ENCODE measurements at regions not wholly inside any gene's neighbourhood (a gene's known extent, or its start where the extent isn't known, plus 50 kb on each side); places are given as distances from the start of the nearest gene placed in this dataset.

GRCh38 chr10:62917475-62918238, 101.5 kb upstream of the EGR2 start:
- Mint-ChIP-seq H3K27me3 (no peaks in the 10 kb centered on the region), H3K36me3 (no peaks in the 10 kb centered on the region), H3K9me3 (no peaks in the 10 kb centered on the region), H3K4me1 (ENCODE audit: unreplicated experiment) (no peaks in the 10 kb centered on the region), H3K4me3 (no peak overlapping the region), H3K27ac (no peak overlapping the region)
- TF ChIP-seq, protein P1, sequence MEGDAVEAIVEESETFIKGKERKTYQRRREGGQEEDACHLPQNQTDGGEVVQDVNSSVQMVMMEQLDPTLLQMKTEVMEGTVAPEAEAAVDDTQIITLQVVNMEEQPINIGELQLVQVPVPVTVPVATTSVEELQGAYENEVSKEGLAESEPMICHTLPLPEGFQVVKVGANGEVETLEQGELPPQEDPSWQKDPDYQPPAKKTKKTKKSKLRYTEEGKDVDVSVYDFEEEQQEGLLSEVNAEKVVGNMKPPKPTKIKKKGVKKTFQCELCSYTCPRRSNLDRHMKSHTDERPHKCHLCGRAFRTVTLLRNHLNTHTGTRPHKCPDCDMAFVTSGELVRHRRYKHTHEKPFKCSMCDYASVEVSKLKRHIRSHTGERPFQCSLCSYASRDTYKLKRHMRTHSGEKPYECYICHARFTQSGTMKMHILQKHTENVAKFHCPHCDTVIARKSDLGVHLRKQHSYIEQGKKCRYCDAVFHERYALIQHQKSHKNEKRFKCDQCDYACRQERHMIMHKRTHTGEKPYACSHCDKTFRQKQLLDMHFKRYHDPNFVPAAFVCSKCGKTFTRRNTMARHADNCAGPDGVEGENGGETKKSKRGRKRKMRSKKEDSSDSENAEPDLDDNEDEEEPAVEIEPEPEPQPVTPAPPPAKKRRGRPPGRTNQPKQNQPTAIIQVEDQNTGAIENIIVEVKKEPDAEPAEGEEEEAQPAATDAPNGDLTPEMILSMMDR (conservative IDR thresholded peaks at IDR 0.05) = no peak
- no peak for DNase-seq (ENCODE audit: extremely low spot score, unreplicated experiment)

DNA sequence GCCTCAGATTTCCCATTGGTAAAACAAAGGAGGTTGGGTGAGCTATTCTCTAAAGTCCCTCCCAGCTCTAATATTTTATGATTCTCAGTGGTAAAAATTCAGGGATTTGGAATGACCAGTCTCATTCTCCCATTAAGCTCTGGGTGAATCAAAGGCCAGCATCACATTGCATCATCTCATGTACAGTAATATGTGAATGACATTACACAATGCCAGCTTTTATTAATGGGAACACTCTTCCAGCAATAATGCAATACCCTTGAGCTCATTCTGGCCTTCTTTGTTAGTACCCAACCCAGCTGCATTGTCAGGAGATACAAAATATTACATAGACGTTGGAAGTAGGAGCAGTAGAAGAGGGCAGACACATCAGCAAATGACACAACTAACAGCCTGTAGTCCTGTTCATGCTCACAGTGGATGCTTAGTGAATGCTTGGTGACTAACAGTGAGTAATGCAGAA, 100.0 kb upstream of the EGR2 start:
- H3K4me1 Mint-ChIP-seq (ENCODE audit: unreplicated experiment) = peaks cover 4% of the 10 kb centered on the region
- H3K9me3 Mint-ChIP-seq = no peaks in the 10 kb centered on the region
- no peaks in the 10 kb centered on the region for H3K27me3 Mint-ChIP-seq
- no peak for DNase-seq (ENCODE audit: extremely low spot score, unreplicated experiment)
- no peak overlapping the region for H3K4me3 Mint-ChIP-seq
- TF ChIP-seq, protein P1 (conservative IDR thresholded peaks at IDR 0.05) = no peak
- H3K27ac Mint-ChIP-seq = no peak overlapping the region
- H3K36me3 Mint-ChIP-seq = no peaks in the 10 kb centered on the region

- H3K4me3 Mint-ChIP-seq = no peak overlapping the region
- H3K27ac Mint-ChIP-seq = no peak overlapping the region
- DNase-seq (ENCODE audit: extremely low spot score, unreplicated experiment) = no peak
- peaks cover 4% of the 10 kb centered on the region for H3K4me1 Mint-ChIP-seq (ENCODE audit: unreplicated experiment)
- H3K9me3 Mint-ChIP-seq = no peaks in the 10 kb centered on the region
- TF ChIP-seq, protein P1 (conservative IDR thresholded peaks at IDR 0.05) = no peak
- H3K36me3 Mint-ChIP-seq = no peaks in the 10 kb centered on the region
- no peaks in the 10 kb centered on the region for H3K27me3 Mint-ChIP-seq
Observed at GRCh38 chr10:62915158-62915557, 99.0 kb upstream of the EGR2 start.

GRCh38 chr10:62912086-62912485, 95.9 kb upstream of the EGR2 start:
- no peak for DNase-seq (ENCODE audit: extremely low spot score, unreplicated experiment)
- H3K4me3 Mint-ChIP-seq = no peak overlapping the region
- no peaks in the 10 kb centered on the region for H3K27me3 Mint-ChIP-seq
- no peaks in the 10 kb centered on the region for H3K36me3 Mint-ChIP-seq
- no peaks in the 10 kb centered on the region for H3K9me3 Mint-ChIP-seq
- H3K4me1 Mint-ChIP-seq (ENCODE audit: unreplicated experiment) = peaks cover 4% of the 10 kb centered on the region
- no peak overlapping the region for H3K27ac Mint-ChIP-seq
- TF ChIP-seq, protein P1 (conservative IDR thresholded peaks at IDR 0.05) = no peak

DNA sequence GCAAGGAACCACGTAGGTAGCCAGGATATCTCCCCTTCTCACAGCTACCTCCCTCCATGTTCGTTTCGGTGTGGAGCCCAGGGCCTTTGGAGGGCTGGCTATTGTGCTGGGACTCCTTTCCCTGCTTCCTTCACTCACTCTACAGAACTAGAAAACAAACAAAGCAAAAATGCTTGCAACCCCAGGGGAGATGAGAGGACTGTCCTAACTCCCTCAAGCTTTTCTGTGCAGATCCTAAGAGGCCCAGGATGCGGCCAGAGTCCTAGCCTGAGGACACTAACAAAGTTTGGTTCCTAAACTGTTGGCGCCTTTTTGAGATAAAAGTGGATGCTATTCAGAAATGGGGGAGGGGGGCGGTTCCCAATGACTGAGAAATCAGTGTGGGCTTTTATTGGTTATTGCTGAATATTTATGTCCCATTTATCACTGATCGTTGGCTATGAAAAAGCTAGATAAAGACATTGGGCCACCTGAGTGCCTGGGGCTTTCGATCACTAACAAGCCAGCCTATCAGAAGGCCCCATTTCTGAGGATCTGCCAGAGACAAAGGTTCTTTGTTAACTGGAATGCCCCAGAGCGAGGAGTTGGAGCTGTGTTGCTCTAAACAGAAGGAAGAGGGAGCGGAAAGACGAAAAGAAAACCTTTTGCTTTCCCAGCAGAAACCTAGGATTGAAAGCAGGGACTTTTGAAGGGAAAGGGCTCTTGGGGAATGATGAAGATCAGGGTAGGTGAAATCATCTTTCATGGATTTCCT, 95.2 kb upstream of the EGR2 start:
- no peaks in the 10 kb centered on the region for H3K36me3 Mint-ChIP-seq
- no peak for DNase-seq (ENCODE audit: extremely low spot score, unreplicated experiment)
- H3K4me3 Mint-ChIP-seq = no peak overlapping the region
- no peaks in the 10 kb centered on the region for H3K27me3 Mint-ChIP-seq
- no peaks in the 10 kb centered on the region for H3K9me3 Mint-ChIP-seq
- TF ChIP-seq, protein P1 (conservative IDR thresholded peaks at IDR 0.05) = no peak
- peaks cover 4% of the 10 kb centered on the region for H3K4me1 Mint-ChIP-seq (ENCODE audit: unreplicated experiment)
- no peak overlapping the region for H3K27ac Mint-ChIP-seq

All from type B pancreatic cell (in vitro differentiated cells).